ENCODE measurements at regions not wholly inside any gene's neighbourhood (a gene's known extent, or its start where the extent isn't known, plus 50 kb on each side); places are given as distances from the start of the nearest gene placed in this dataset.

DNA sequence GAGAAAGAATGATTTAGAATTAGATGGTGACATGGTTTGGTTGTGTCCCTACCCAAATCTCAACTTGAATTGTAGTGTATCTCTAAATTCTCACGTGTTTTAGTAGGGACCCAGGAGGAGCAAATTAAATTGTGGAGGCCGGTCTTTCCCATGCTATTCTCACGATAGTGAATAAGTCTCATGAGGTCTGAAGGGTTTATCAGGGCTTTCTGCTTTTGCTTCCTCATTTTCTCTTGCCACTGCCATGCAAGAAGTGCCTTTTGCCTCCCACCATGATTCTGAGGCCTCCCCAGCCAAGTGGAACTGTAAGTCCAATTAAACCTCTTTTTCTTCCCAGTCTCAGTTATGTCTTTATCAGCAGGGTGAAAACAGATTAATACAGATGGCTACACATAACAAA, 167.4 kb upstream of the SVIL start:
- TF ChIP-seq EZH2phosphoT487 (IDR thresholded peaks at IDR 0.05; ENCODE audit: insufficient read depth, low read depth), result no peak
- no peak for TF ChIP-seq EZH2 (IDR thresholded peaks at IDR 0.05; ENCODE audit: insufficient read depth, poor library complexity, severe bottlenecking)

Measured in GM23248 (cell line).